ENCODE measurements at regions not wholly inside any gene's neighbourhood (a gene's known extent, or its start where the extent isn't known, plus 50 kb on each side); places are given as distances from the start of the nearest gene placed in this dataset.
"Not testable (repeated sequence)": the region's sequence is repeated elsewhere in the genome, so short reads cannot be mapped to it uniquely, and the experiment has no call there.

DNA sequence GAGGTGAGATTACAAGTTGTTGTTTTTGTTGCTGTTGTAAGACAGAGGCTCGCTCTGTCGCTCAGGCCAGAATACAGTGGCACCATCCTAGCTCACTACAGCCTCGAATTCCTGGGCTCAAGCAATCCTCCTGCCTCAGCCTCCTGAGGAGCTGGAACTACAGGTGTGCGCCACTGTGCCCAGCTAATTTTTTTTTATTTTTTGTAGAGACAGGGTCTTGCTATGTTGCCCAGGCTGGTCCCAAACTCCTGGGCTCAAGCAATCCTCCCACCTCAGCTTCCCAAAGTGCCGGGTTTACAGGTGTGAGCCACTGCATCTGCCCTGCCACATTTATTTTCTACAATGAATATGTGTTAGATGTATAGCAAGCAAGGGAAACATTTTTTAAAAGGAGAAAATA lies 76.9 kb upstream of the LSM14A start:
- TF ChIP-seq, protein P1, sequence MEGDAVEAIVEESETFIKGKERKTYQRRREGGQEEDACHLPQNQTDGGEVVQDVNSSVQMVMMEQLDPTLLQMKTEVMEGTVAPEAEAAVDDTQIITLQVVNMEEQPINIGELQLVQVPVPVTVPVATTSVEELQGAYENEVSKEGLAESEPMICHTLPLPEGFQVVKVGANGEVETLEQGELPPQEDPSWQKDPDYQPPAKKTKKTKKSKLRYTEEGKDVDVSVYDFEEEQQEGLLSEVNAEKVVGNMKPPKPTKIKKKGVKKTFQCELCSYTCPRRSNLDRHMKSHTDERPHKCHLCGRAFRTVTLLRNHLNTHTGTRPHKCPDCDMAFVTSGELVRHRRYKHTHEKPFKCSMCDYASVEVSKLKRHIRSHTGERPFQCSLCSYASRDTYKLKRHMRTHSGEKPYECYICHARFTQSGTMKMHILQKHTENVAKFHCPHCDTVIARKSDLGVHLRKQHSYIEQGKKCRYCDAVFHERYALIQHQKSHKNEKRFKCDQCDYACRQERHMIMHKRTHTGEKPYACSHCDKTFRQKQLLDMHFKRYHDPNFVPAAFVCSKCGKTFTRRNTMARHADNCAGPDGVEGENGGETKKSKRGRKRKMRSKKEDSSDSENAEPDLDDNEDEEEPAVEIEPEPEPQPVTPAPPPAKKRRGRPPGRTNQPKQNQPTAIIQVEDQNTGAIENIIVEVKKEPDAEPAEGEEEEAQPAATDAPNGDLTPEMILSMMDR (conservative IDR thresholded peaks at IDR 0.05) = not testable (repeated sequence)
- not testable (repeated sequence) for TF ChIP-seq ZFX (IDR thresholded peaks at IDR 0.05)
